Ovary (tissue), 7 donors: ENCODE measurements at regions not wholly inside any gene's neighbourhood (a gene's known extent, or its start where the extent isn't known, plus 50 kb on each side); places are given as distances from the start of the nearest gene placed in this dataset. TPM values are rescaled to one million over a fixed set of nuclear protein-coding genes. Genes with fewer than 3 reads are reported as not detected.

ENCODE experiments used
- DNase-seq, 5 donors: peaks; one replicate each; pipeline ENCODE4 v3.0.0-alpha.2; 2019 to 2020
- H3K27ac ChIP-seq, 2 donors: fragments of 200-600 bp; one replicate each; pipeline versions ENCODE4 v1.5.1 to v1.8.0; 2019 to 2022
- H3K27me3 ChIP-seq: fragments of 200-600 bp; one replicate; pipeline ENCODE4 v1.8.0; 2022
- H3K36me3 ChIP-seq: fragments of 200-600 bp; sonication (generic); one replicate; pipeline ENCODE4 v1.5.1; 2019
- H3K4me1 ChIP-seq: one replicate; pipeline ENCODE4 v1.8.1; 2013; ENCODE audit warnings: mild to moderate bottlenecking, moderate library complexity; ENCODE audit not compliant: insufficient read depth
- H3K4me3 ChIP-seq: fragments of 200-600 bp; sonication (generic); one replicate; pipeline ENCODE4 v1.5.1; 2017
- H3K9me3 ChIP-seq, 2 donors: fragments of 200-600 bp in 1 of 2; sonication (generic) in 1 of 2; one replicate each; pipeline versions ENCODE4 v1.5.1 to v1.8.1; 2013 to 2019; ENCODE audit warnings: mild to moderate bottlenecking in 1 of 2, moderate library complexity in 1 of 2
- EP300 ChIP-seq: sonication (generic); formaldehyde crosslinking; IDR thresholded peaks from one replicate; pipeline ENCODE4 v1.6.1; 2017; ENCODE audit warnings: antibody characterized with exemption
- POLR2A ChIP-seq: fragments of 450-650 bp; IDR thresholded peaks from one replicate; pipeline ENCODE4 v1.6.1; 2017; ENCODE audit warnings: antibody characterized with exemption, mild to moderate bottlenecking, moderate library complexity
- WGBS, 3 donors: extraction: QIAGEN DNeasy Blood & Tissue Kit in 1 of 3; methylation state at CpG; one replicate each; pipeline versions ENCODE4 v1.1.5 to v1.1.7; 2013 to 2017; 5-methylcytosine and 5-hydroxymethylcytosine counted together
- intact Hi-C, 4 donors: fragments of 100-400 bp; cut with DNase I; formaldehyde crosslinking; loops; one replicate each; pipeline versions ENCODE4 v1.11.0 to v1.15.1; 2022 to 2023
- small RNA-seq: library from RNA; depleted of rRNA; stranded (forward); fragments of <200 nt; gene quantifications from one replicate; pipeline ENCODE3, GENCODE V24; 2016
- TF ChIP-seq, protein P1 (sequence below), 3 donors: fragments of 450-650 bp in 2 of 3; fragments of 200-600 bp in 1 of 3; IDR thresholded peaks; one replicate each; pipeline versions ENCODE4 v1.5.1 to v1.8.0; 2016 to 2022; ENCODE audit warnings: antibody characterized with exemption in 3 of 3, mild to moderate bottlenecking in 1 of 3
- donor health status: DM: no; HTN: no; CAD: no; lungs with moderate emphysema.
- donor health status: DM: no; HTN: no; CAD: no.
- donor health status: Bipolar disorder and iron deficiency.
- donor health status: DM: no; HTN: no; CAD: no.
- donor health status: DM: yes; HTN: yes; CAD: no.

GRCh38 chr18:70380915-70381896 lies 92.4 kb downstream of the SOCS6 start:
- H3K4me1 ChIP-seq = no peaks in the 10 kb centered on the region
- no peaks in the 10 kb centered on the region for H3K27me3 ChIP-seq
- H3K27ac ChIP-seq = no peak overlapping the region
- H3K36me3 ChIP-seq = no peaks in the 10 kb centered on the region
- TF ChIP-seq POLR2A = no peak
- TF ChIP-seq, protein P1, sequence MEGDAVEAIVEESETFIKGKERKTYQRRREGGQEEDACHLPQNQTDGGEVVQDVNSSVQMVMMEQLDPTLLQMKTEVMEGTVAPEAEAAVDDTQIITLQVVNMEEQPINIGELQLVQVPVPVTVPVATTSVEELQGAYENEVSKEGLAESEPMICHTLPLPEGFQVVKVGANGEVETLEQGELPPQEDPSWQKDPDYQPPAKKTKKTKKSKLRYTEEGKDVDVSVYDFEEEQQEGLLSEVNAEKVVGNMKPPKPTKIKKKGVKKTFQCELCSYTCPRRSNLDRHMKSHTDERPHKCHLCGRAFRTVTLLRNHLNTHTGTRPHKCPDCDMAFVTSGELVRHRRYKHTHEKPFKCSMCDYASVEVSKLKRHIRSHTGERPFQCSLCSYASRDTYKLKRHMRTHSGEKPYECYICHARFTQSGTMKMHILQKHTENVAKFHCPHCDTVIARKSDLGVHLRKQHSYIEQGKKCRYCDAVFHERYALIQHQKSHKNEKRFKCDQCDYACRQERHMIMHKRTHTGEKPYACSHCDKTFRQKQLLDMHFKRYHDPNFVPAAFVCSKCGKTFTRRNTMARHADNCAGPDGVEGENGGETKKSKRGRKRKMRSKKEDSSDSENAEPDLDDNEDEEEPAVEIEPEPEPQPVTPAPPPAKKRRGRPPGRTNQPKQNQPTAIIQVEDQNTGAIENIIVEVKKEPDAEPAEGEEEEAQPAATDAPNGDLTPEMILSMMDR (IDR thresholded peaks at IDR 0.05) = no peak
- TF ChIP-seq EP300 = no peak
- DNase-seq = no peak
- H3K4me3 ChIP-seq = no peak overlapping the region
- intact Hi-C loops = no loop called here
- H3K9me3 ChIP-seq = no peaks in the 10 kb centered on the region
- WGBS, 3 donors = 84 to 89% (median 85%) methylated on average over 23 of the region's 23 CpGs

Small RNAs in the stretch of these regions (small RNA-seq; reads per million reads assigned to genes)
- not detected for gene RN7SL795P
